ENCODE measurements at regions not wholly inside any gene's neighbourhood (a gene's known extent, or its start where the extent isn't known, plus 50 kb on each side); places are given as distances from the start of the nearest gene placed in this dataset.
"Not testable (repeated sequence)": the region's sequence is repeated elsewhere in the genome, so short reads cannot be mapped to it uniquely, and the experiment has no call there.

- H3K4me3 Mint-ChIP-seq; H3K27ac Mint-ChIP-seq; CTCF ChIA-PET; H3K9me3 Mint-ChIP-seq; H3K4me1 Mint-ChIP-seq (ENCODE audit: low read depth); H3K36me3 Mint-ChIP-seq (ENCODE audit: low read depth); H3K27me3 Mint-ChIP-seq (ENCODE audit: low read depth); DNase-seq; intact Hi-C loops (cut with micrococcal nuclease): not testable (repeated sequence)
These were observed 269.4 kb upstream of the SLC16A7 start for GRCh38 chr12:59326457-59326856.

GRCh38 chr12:59322473-59322872, 273.4 kb upstream of the SLC16A7 start:
- intact Hi-C loops (cut with micrococcal nuclease) = no loop called here
- Mint-ChIP-seq H3K27me3 (ENCODE audit: low read depth) (no peaks in the 10 kb centered on the region), H3K36me3 (ENCODE audit: low read depth) (peaks cover under 1% of the 10 kb centered on the region), H3K4me3 (no peak overlapping the region), H3K4me1 (ENCODE audit: low read depth) (no peaks in the 10 kb centered on the region), H3K27ac (no peak overlapping the region), H3K9me3 (no peaks in the 10 kb centered on the region)
- CTCF ChIA-PET = no interaction called here
- DNase-seq = no peak

- Mint-ChIP-seq H3K4me1 (ENCODE audit: low read depth) (no peaks in the 10 kb centered on the region), H3K27ac (no peak overlapping the region), H3K9me3 (no peaks in the 10 kb centered on the region), H3K4me3 (no peak overlapping the region), H3K27me3 (ENCODE audit: low read depth) (no peaks in the 10 kb centered on the region), H3K36me3 (ENCODE audit: low read depth) (peaks cover 1% of the 10 kb centered on the region)
- CTCF ChIA-PET = no interaction called here
- intact Hi-C loops (cut with micrococcal nuclease) = no loop called here
- no peak for DNase-seq
These were observed 274.6 kb upstream of the SLC16A7 start for GRCh38 chr12:59321278-59321677.

- DNase-seq = no peak
- Mint-ChIP-seq H3K27ac (no peak overlapping the region), H3K4me1 (ENCODE audit: low read depth) (no peaks in the 10 kb centered on the region), H3K27me3 (ENCODE audit: low read depth) (no peaks in the 10 kb centered on the region), H3K36me3 (ENCODE audit: low read depth) (peaks cover 1% of the 10 kb centered on the region), H3K4me3 (no peak overlapping the region), H3K9me3 (no peaks in the 10 kb centered on the region)
- CTCF ChIA-PET = interaction anchor here (0.6 kb wide), 1 partner anchor 1048 kb away, joined by 4 read pairs; no protein-coding TSS in a partner anchor
- intact Hi-C loops (cut with micrococcal nuclease) = no loop called here
These were observed 275.7 kb upstream of the SLC16A7 start for GRCh38 chr12:59320112-59320511.

GRCh38 chr12:59318940-59319339, 276.9 kb upstream of the SLC16A7 start:
- Mint-ChIP-seq H3K36me3 (ENCODE audit: low read depth) (peaks cover 1% of the 10 kb centered on the region), H3K9me3 (no peaks in the 10 kb centered on the region), H3K27me3 (ENCODE audit: low read depth) (no peaks in the 10 kb centered on the region), H3K27ac (no peak overlapping the region), H3K4me1 (ENCODE audit: low read depth) (no peaks in the 10 kb centered on the region), H3K4me3 (no peak overlapping the region)
- CTCF ChIA-PET = no interaction called here
- intact Hi-C loops (cut with micrococcal nuclease) = no loop called here
- no peak for DNase-seq

GRCh38 chr12:59317598-59317997, 278.2 kb upstream of the SLC16A7 start:
- H3K4me1 Mint-ChIP-seq (ENCODE audit: low read depth) = no peaks in the 10 kb centered on the region
- no peaks in the 10 kb centered on the region for H3K27me3 Mint-ChIP-seq (ENCODE audit: low read depth)
- DNase-seq = no peak
- no peak overlapping the region for H3K27ac Mint-ChIP-seq
- H3K4me3 Mint-ChIP-seq = no peak overlapping the region
- CTCF ChIA-PET = no interaction called here
- H3K9me3 Mint-ChIP-seq = no peaks in the 10 kb centered on the region
- intact Hi-C loops (cut with micrococcal nuclease) = no loop called here
- peaks cover 1% of the 10 kb centered on the region for H3K36me3 Mint-ChIP-seq (ENCODE audit: low read depth)

- intact Hi-C loops (cut with micrococcal nuclease) = no loop called here
- H3K4me1 Mint-ChIP-seq (ENCODE audit: low read depth) = no peaks in the 10 kb centered on the region
These were observed 278.9 kb upstream of the SLC16A7 start for GRCh38 chr12:59316938-59317337.

GRCh38 chr12:59316354-59316753, 279.5 kb upstream of the SLC16A7 start:
- DNase-seq; intact Hi-C loops (cut with micrococcal nuclease); CTCF ChIA-PET; H3K27ac Mint-ChIP-seq; H3K36me3 Mint-ChIP-seq (ENCODE audit: low read depth); H3K4me3 Mint-ChIP-seq; H3K4me1 Mint-ChIP-seq (ENCODE audit: low read depth); H3K9me3 Mint-ChIP-seq; H3K27me3 Mint-ChIP-seq (ENCODE audit: low read depth): not testable (repeated sequence)

More at GRCh38 chr12:59316938-59317337, 278.9 kb upstream of the SLC16A7 start:
- no peaks in the 10 kb centered on the region for H3K9me3 Mint-ChIP-seq
- H3K4me3 Mint-ChIP-seq = no peak overlapping the region
- CTCF ChIA-PET = no interaction called here
- no peak for DNase-seq
- no peaks in the 10 kb centered on the region for H3K27me3 Mint-ChIP-seq (ENCODE audit: low read depth)
- H3K36me3 Mint-ChIP-seq (ENCODE audit: low read depth) = peaks cover 1% of the 10 kb centered on the region
- no peak overlapping the region for H3K27ac Mint-ChIP-seq

- CTCF ChIA-PET = interaction anchor here (1.3 kb wide), 1 partner anchor 494 kb away, joined by 3 read pairs; no protein-coding TSS in a partner anchor
- no peak overlapping the region for H3K27ac Mint-ChIP-seq
- H3K4me3 Mint-ChIP-seq = no peak overlapping the region
- no peak for DNase-seq
- intact Hi-C loops (cut with micrococcal nuclease) = no loop called here
- H3K27me3 Mint-ChIP-seq (ENCODE audit: low read depth) = no peaks in the 10 kb centered on the region
- H3K4me1 Mint-ChIP-seq (ENCODE audit: low read depth) = no peaks in the 10 kb centered on the region
- peaks cover 1% of the 10 kb centered on the region for H3K36me3 Mint-ChIP-seq (ENCODE audit: low read depth)
- peaks cover 6% of the 10 kb centered on the region for H3K9me3 Mint-ChIP-seq
These were observed 281.6 kb upstream of the SLC16A7 start for GRCh38 chr12:59314209-59314608.

GRCh38 chr12:59304077-59304721, 291.6 kb upstream of the SLC16A7 start:
- Mint-ChIP-seq H3K27me3 (ENCODE audit: low read depth) (peaks cover 5% of the 10 kb centered on the region), H3K27ac (no peak overlapping the region), H3K9me3 (peaks cover 4% of the 10 kb centered on the region), H3K36me3 (ENCODE audit: low read depth) (no peaks in the 10 kb centered on the region), H3K4me3 (no peak overlapping the region), H3K4me1 (ENCODE audit: low read depth) (no peaks in the 10 kb centered on the region)
- CTCF ChIA-PET = interaction anchor here (1.0 kb wide), 1 partner anchor 11 kb away, joined by 3 read pairs; no protein-coding TSS in a partner anchor
- DNase-seq = no peak
- intact Hi-C loops (cut with micrococcal nuclease) = no loop called here

- CTCF ChIA-PET = no interaction called here
These were observed 297.5 kb upstream of the SLC16A7 start for GRCh38 chr12:59298296-59298695.

GRCh38 chr12:59294221-59294620, 301.6 kb upstream of the SLC16A7 start:
- Mint-ChIP-seq H3K4me1 (ENCODE audit: low read depth) (no peaks in the 10 kb centered on the region), H3K27ac (no peak overlapping the region), H3K9me3 (no peaks in the 10 kb centered on the region), H3K36me3 (ENCODE audit: low read depth) (no peaks in the 10 kb centered on the region), H3K27me3 (ENCODE audit: low read depth) (no peaks in the 10 kb centered on the region), H3K4me3 (no peak overlapping the region)
- intact Hi-C loops (cut with micrococcal nuclease) = no loop called here
- CTCF ChIA-PET = no interaction called here
- no peak for DNase-seq

More at GRCh38 chr12:59298296-59298695, 297.5 kb upstream of the SLC16A7 start:
- intact Hi-C loops (cut with micrococcal nuclease) = no loop called here
- no peaks in the 10 kb centered on the region for H3K4me1 Mint-ChIP-seq (ENCODE audit: low read depth)
- no peak overlapping the region for H3K27ac Mint-ChIP-seq
- peaks cover 5% of the 10 kb centered on the region for H3K27me3 Mint-ChIP-seq (ENCODE audit: low read depth)
- H3K4me3 Mint-ChIP-seq = no peak overlapping the region
- peaks cover 4% of the 10 kb centered on the region for H3K9me3 Mint-ChIP-seq
- no peak for DNase-seq
- H3K36me3 Mint-ChIP-seq (ENCODE audit: low read depth) = no peaks in the 10 kb centered on the region

- intact Hi-C loops (cut with micrococcal nuclease) = no loop called here
These were observed 312.8 kb upstream of the SLC16A7 start for GRCh38 chr12:59282999-59283398.

More at GRCh38 chr12:59282999-59283398, 312.8 kb upstream of the SLC16A7 start:
- DNase-seq = no peak
- Mint-ChIP-seq H3K4me3 (no peak overlapping the region), H3K27me3 (ENCODE audit: low read depth) (no peaks in the 10 kb centered on the region), H3K9me3 (no peaks in the 10 kb centered on the region), H3K36me3 (ENCODE audit: low read depth) (no peaks in the 10 kb centered on the region), H3K4me1 (ENCODE audit: low read depth) (no peaks in the 10 kb centered on the region), H3K27ac (no peak overlapping the region)
- CTCF ChIA-PET = no interaction called here

Measured in activated naive CD4-positive, alpha-beta T cell treated with anti-CD3 and anti-CD28 coated beads for 36 hours (primary cell).